ENCODE measurements at regions not wholly inside any gene's neighbourhood (a gene's known extent, or its start where the extent isn't known, plus 50 kb on each side); places are given as distances from the start of the nearest gene placed in this dataset.

DNA sequence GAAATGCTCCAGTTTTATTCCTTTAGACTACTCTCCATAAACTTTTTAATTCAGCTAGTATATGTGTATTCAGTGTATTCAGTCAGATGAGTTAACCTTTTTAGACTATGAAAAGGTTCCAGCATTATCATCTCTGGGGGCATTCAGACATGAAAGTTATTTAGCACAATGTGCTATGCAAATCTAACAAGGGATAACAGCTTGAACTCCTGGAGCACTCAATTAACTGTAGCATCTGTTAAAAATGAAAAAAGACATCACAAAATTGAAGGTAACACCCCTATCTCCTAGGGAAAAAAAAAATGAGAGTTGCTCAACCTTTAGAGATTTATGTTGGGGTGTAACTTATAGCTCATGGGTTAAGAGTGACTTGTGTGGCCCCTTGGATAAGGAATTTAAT, 211.5 kb downstream of the PHLDA1 start:
- TF ChIP-seq POLR2A (IDR thresholded peaks at IDR 0.05) = no peak
- TF ChIP-seq, protein P1, sequence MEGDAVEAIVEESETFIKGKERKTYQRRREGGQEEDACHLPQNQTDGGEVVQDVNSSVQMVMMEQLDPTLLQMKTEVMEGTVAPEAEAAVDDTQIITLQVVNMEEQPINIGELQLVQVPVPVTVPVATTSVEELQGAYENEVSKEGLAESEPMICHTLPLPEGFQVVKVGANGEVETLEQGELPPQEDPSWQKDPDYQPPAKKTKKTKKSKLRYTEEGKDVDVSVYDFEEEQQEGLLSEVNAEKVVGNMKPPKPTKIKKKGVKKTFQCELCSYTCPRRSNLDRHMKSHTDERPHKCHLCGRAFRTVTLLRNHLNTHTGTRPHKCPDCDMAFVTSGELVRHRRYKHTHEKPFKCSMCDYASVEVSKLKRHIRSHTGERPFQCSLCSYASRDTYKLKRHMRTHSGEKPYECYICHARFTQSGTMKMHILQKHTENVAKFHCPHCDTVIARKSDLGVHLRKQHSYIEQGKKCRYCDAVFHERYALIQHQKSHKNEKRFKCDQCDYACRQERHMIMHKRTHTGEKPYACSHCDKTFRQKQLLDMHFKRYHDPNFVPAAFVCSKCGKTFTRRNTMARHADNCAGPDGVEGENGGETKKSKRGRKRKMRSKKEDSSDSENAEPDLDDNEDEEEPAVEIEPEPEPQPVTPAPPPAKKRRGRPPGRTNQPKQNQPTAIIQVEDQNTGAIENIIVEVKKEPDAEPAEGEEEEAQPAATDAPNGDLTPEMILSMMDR (IDR thresholded peaks at IDR 0.05 in 8 of 11, conservative IDR thresholded peaks at IDR 0.05 in 3 of 11) = no peak

Data from spleen (tissue), 7 donors.